ENCODE measurements at regions not wholly inside any gene's neighbourhood (a gene's known extent, or its start where the extent isn't known, plus 50 kb on each side); places are given as distances from the start of the nearest gene placed in this dataset.

GRCh38 chr13:74675972-74676371, 541.8 kb upstream of the KLF12 start:
- H3K27ac ChIP-seq, result no peak overlapping the region
- 74 to 79% methylated on average over 3 of the region's 3 CpGs for WGBS, 2 donors (ENCODE audit: low coverage in 1 of 2)
- in situ Hi-C loops (cut with MboI; ENCODE audit: low pct_ligation_motif_present in 1 of 4, low pct_unique_long_range_greater_than_20kb in 1 of 4, low sequenced_read_pairs in 3 of 4) (no loop called here), intact Hi-C loops (cut with DNase I; ENCODE audit: low total_unique reads) (no loop called here)
- no peak for DNase-seq
- H3K4me3 ChIP-seq, result no peak overlapping the region
- H3K36me3 ChIP-seq, result no peaks in the 10 kb centered on the region
- no peaks in the 10 kb centered on the region for H3K9me3 ChIP-seq
- H3K27me3 ChIP-seq, result no peaks in the 10 kb centered on the region
- H3K4me1 ChIP-seq, result no peaks in the 10 kb centered on the region
- TF ChIP-seq POLR2AphosphoS5 (IDR thresholded peaks at IDR 0.05), result no peak
- no peak for TF ChIP-seq CTCF (IDR thresholded peaks at IDR 0.05)
- TF ChIP-seq POLR2A (IDR thresholded peaks at IDR 0.05), result no peak
- no peak for TF ChIP-seq EP300 (IDR thresholded peaks at IDR 0.05; ENCODE audit: low read depth)

- DNase-seq, result no peak
- Histone ChIP-seq H3K9me3 (no peaks in the 10 kb centered on the region), H3K4me3 (no peak overlapping the region), H3K27ac (no peak overlapping the region), H3K36me3 (no peaks in the 10 kb centered on the region), H3K27me3 (no peaks in the 10 kb centered on the region), H3K4me1 (no peaks in the 10 kb centered on the region)
- in situ Hi-C loops (cut with MboI; ENCODE audit: low pct_ligation_motif_present in 1 of 4, low pct_unique_long_range_greater_than_20kb in 1 of 4, low sequenced_read_pairs in 3 of 4) (no loop called here), intact Hi-C loops (cut with DNase I; ENCODE audit: low total_unique reads) (no loop called here)
- 63 to 64% methylated on average over 5 of the region's 5 CpGs for WGBS, 2 donors (ENCODE audit: low coverage in 1 of 2)
- TF ChIP-seq CTCF (IDR thresholded peaks at IDR 0.05) (no peak), EP300 (IDR thresholded peaks at IDR 0.05; ENCODE audit: low read depth) (no peak), POLR2AphosphoS5 (IDR thresholded peaks at IDR 0.05) (no peak)
Measured at GRCh38 chr13:74675182-74675581, 541.0 kb upstream of the KLF12 start.

GRCh38 chr13:74674720-74675119, 540.5 kb upstream of the KLF12 start:
- intact Hi-C loops (cut with DNase I; ENCODE audit: low total_unique reads) (no loop called here), in situ Hi-C loops (cut with MboI; ENCODE audit: low pct_ligation_motif_present in 1 of 4, low pct_unique_long_range_greater_than_20kb in 1 of 4, low sequenced_read_pairs in 3 of 4) (no loop called here)
- Histone ChIP-seq H3K4me3 (no peak overlapping the region), H3K27me3 (no peaks in the 10 kb centered on the region), H3K36me3 (no peaks in the 10 kb centered on the region), H3K9me3 (no peaks in the 10 kb centered on the region), H3K4me1 (no peaks in the 10 kb centered on the region), H3K27ac (no peak overlapping the region)
- 78 to 88% methylated on average over 1 of the region's 1 CpG for WGBS, 2 donors (ENCODE audit: low coverage in 1 of 2)
- DNase-seq, result no peak
- TF ChIP-seq POLR2A (IDR thresholded peaks at IDR 0.05), result no peak
- TF ChIP-seq CTCF (IDR thresholded peaks at IDR 0.05), result no peak

- Histone ChIP-seq H3K27me3 (no peaks in the 10 kb centered on the region), H3K9me3 (no peaks in the 10 kb centered on the region), H3K27ac (no peak overlapping the region), H3K4me1 (no peaks in the 10 kb centered on the region), H3K36me3 (no peaks in the 10 kb centered on the region), H3K4me3 (no peak overlapping the region)
- in situ Hi-C loops (cut with MboI; ENCODE audit: low pct_ligation_motif_present in 1 of 4, low pct_unique_long_range_greater_than_20kb in 1 of 4, low sequenced_read_pairs in 3 of 4), result no loop called here
- intact Hi-C loops (cut with DNase I; ENCODE audit: low total_unique reads), result no loop called here
- DNase-seq, result no peak
- no peak for TF ChIP-seq POLR2A (IDR thresholded peaks at IDR 0.05)
- TF ChIP-seq POLR2AphosphoS5 (IDR thresholded peaks at IDR 0.05), result no peak
- no peak for TF ChIP-seq EP300 (IDR thresholded peaks at IDR 0.05; ENCODE audit: low read depth)
- no peak for TF ChIP-seq CTCF (IDR thresholded peaks at IDR 0.05)
Measured at GRCh38 chr13:74669149-74669548, 534.9 kb upstream of the KLF12 start.
